Activated B cell treated with CpG ODN at 0.5 μM for 24 hours (primary cell): ENCODE measurements at regions not wholly inside any gene's neighbourhood (a gene's known extent, or its start where the extent isn't known, plus 50 kb on each side); places are given as distances from the start of the nearest gene placed in this dataset.

Experiments used
- ATAC-seq: fragments of 200-7000 bp; cut with Tn5 transposase; one replicate; pipeline ENCODE4 v1.10.0; 2021; ENCODE audit warnings: low read depth, mild to moderate bottlenecking, moderate library complexity
- CTCF ChIA-PET: fragments of 350-600 bp; sonication (Branson Sonifier 250); formaldehyde crosslinking; loops from one replicate; lab custom pipeline; 2021; ENCODE audit warnings: antibody characterized with exemption; lab: Charles Lee
- POLR2A ChIA-PET: fragments of 350-600 bp; sonication (Branson Sonifier 250); formaldehyde crosslinking; loops from one replicate; lab custom pipeline; 2021; ENCODE audit warnings: antibody characterized with exemption; lab: Charles Lee
- DNase-seq: peaks from one replicate; pipeline ENCODE4 v3.0.0; 2022
- H3K27ac Mint-ChIP-seq: one replicate; pipeline ENCODE4 v1.8.0; 2020; ENCODE audit warnings: mixed read lengths
- H3K27me3 Mint-ChIP-seq: one replicate; pipeline ENCODE4 v1.8.0; 2021; ENCODE audit warnings: mixed read lengths
- H3K36me3 Mint-ChIP-seq: one replicate; pipeline ENCODE4 v1.8.0; 2021; ENCODE audit warnings: low read depth, mixed read lengths
- H3K4me1 Mint-ChIP-seq: one replicate; pipeline ENCODE4 v1.8.0; 2021; ENCODE audit warnings: mixed read lengths
- H3K4me3 Mint-ChIP-seq: one replicate; pipeline ENCODE4 v1.8.0; 2020; ENCODE audit warnings: mild to moderate bottlenecking, mixed read lengths
- H3K9me3 Mint-ChIP-seq: one replicate; pipeline ENCODE4 v1.8.0; 2020; ENCODE audit warnings: mixed read lengths
- intact Hi-C: fragments of 100-400 bp; cut with micrococcal nuclease; formaldehyde crosslinking; loops from one replicate; pipeline ENCODE4 v1.15.1; 2024
- TF ChIP-seq, protein P1 (sequence below): fragments of 200-600 bp; IDR thresholded peaks from one replicate; pipeline ENCODE4 v1.8.0; 2022; ENCODE audit warnings: antibody characterized with exemption, mild to moderate bottlenecking

GRCh38 chr7:24178811-24179570 lies 105.0 kb upstream of the NPY start:
- ATAC-seq (no peak), DNase-seq (no peak)
- Mint-ChIP-seq H3K4me1 (no peaks in the 10 kb centered on the region), H3K27me3 (peaks cover 15% of the 10 kb centered on the region), H3K9me3 (no peaks in the 10 kb centered on the region), H3K36me3 (no peaks in the 10 kb centered on the region), H3K4me3 (no peak overlapping the region), H3K27ac (no peak overlapping the region)
- ChIA-PET CTCF (no interaction called here), POLR2A (no interaction called here)
- TF ChIP-seq, protein P1, sequence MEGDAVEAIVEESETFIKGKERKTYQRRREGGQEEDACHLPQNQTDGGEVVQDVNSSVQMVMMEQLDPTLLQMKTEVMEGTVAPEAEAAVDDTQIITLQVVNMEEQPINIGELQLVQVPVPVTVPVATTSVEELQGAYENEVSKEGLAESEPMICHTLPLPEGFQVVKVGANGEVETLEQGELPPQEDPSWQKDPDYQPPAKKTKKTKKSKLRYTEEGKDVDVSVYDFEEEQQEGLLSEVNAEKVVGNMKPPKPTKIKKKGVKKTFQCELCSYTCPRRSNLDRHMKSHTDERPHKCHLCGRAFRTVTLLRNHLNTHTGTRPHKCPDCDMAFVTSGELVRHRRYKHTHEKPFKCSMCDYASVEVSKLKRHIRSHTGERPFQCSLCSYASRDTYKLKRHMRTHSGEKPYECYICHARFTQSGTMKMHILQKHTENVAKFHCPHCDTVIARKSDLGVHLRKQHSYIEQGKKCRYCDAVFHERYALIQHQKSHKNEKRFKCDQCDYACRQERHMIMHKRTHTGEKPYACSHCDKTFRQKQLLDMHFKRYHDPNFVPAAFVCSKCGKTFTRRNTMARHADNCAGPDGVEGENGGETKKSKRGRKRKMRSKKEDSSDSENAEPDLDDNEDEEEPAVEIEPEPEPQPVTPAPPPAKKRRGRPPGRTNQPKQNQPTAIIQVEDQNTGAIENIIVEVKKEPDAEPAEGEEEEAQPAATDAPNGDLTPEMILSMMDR, result no peak
- intact Hi-C loops, result no loop called here

DNA sequence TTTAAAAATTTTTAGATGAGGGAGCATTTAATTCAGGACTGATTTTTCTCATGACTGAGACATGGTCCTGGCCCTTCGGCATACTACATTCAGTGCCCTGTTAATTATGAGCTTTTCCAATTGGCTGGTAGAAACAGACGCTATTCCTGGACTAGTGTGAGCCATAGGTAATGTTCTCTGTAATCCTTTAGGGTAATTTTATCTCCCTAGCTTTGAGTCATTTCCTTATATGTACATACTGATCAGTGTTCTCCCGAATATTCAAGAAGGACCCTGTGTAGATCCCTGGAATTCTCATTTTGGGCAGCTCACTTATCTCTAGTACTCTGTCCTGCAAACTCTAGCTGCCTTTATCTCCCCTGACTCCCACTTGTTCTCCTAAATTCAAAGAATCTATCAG lies 92.6 kb upstream of the NPY start:
- H3K9me3 Mint-ChIP-seq, result no peaks in the 10 kb centered on the region
- H3K27me3 Mint-ChIP-seq, result no peaks in the 10 kb centered on the region
- no peaks in the 10 kb centered on the region for H3K4me1 Mint-ChIP-seq
- no peaks in the 10 kb centered on the region for H3K36me3 Mint-ChIP-seq
- intact Hi-C loops, result no loop called here
- DNase-seq, result no peak
- no peak overlapping the region for H3K27ac Mint-ChIP-seq
- CTCF ChIA-PET, result no interaction called here
- H3K4me3 Mint-ChIP-seq, result no peak overlapping the region
- ATAC-seq, result no peak
- POLR2A ChIA-PET, result no interaction called here
- TF ChIP-seq, protein P1, result no peak

GRCh38 chr7:24192053-24192452 lies 91.9 kb upstream of the NPY start:
- Mint-ChIP-seq H3K27me3 (no peaks in the 10 kb centered on the region), H3K9me3 (no peaks in the 10 kb centered on the region), H3K4me1 (no peaks in the 10 kb centered on the region), H3K27ac (no peak overlapping the region), H3K4me3 (no peak overlapping the region), H3K36me3 (no peaks in the 10 kb centered on the region)
- ChIA-PET CTCF (no interaction called here), POLR2A (no interaction called here)
- no peak for DNase-seq
- no peak for ATAC-seq
- intact Hi-C loops, result no loop called here
- TF ChIP-seq, protein P1, result no peak

DNA sequence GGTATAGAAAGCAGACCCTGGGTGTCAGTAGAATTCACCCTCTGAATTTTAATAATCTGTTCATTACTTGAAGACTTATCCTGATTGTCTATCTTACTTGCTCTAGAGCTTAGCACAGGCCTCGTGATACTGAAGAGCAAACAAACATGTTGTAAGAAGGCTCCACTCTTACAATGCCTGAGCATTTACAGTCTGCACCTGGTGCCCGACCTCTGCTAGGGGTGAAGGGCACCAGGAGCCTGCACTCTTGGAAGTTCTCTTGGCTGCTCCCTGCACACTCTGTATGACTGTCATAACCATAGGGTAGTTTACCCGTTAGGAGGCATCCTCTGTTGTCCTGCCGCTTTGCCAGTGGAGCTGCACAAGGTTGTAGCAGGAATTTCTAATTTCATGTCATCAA lies 91.3 kb upstream of the NPY start:
- TF ChIP-seq, protein P1, result no peak
- DNase-seq (no peak), ATAC-seq (no peak)
- no peak overlapping the region for H3K27ac Mint-ChIP-seq
- no peaks in the 10 kb centered on the region for H3K9me3 Mint-ChIP-seq
- no peaks in the 10 kb centered on the region for H3K27me3 Mint-ChIP-seq
- no peak overlapping the region for H3K4me3 Mint-ChIP-seq
- H3K4me1 Mint-ChIP-seq, result no peaks in the 10 kb centered on the region
- intact Hi-C loops, result no loop called here
- ChIA-PET CTCF (no interaction called here), POLR2A (no interaction called here)
- H3K36me3 Mint-ChIP-seq, result no peaks in the 10 kb centered on the region

DNA sequence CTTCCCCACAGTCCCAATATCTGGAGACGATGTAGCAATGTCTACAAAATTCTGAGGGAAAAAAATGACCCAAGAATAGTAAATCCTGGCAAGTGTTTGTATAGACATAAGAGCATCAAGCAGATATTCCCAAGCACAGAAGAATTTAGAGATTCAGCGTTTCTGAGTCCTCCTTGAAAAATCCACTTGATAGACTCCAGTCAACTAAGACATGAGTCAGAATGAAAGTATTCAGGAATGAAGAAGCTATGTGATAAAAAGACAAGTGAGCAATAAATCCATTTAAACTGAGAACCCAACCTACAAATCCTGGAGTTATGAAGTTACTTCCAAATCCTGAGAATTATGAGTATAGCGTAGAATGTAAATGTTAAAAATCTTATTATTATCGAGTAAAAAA lies 86.1 kb upstream of the NPY start:
- intact Hi-C loops, result no loop called here
- H3K4me3 Mint-ChIP-seq, result no peak overlapping the region
- ATAC-seq (no peak), DNase-seq (no peak)
- H3K27me3 Mint-ChIP-seq, result no peaks in the 10 kb centered on the region
- H3K27ac Mint-ChIP-seq, result no peak overlapping the region
- no peaks in the 10 kb centered on the region for H3K4me1 Mint-ChIP-seq
- TF ChIP-seq, protein P1, result no peak
- ChIA-PET CTCF (no interaction called here), POLR2A (no interaction called here)
- H3K9me3 Mint-ChIP-seq, result no peaks in the 10 kb centered on the region
- H3K36me3 Mint-ChIP-seq, result no peaks in the 10 kb centered on the region
